ENCODE measurements at regions not wholly inside any gene's neighbourhood (a gene's known extent, or its start where the extent isn't known, plus 50 kb on each side); places are given as distances from the start of the nearest gene placed in this dataset.

GRCh38 chr14:99052467-99052866 is 219.5 kb downstream of the BCL11B start:
- Histone ChIP-seq H4K91ac (ENCODE audit: low read depth, low read length, poor library complexity) (no peak overlapping the region), H3K79me1 (ENCODE audit: low read depth, low read length) (no peaks in the 10 kb centered on the region), H4K8ac (ENCODE audit: low read depth, low read length) (no peak overlapping the region), H2BK15ac (ENCODE audit: low read length) (no peak overlapping the region), H2BK5ac (ENCODE audit: low read length) (no peak overlapping the region), H3K27ac (replicated peaks; ENCODE audit: low read length) (no peak overlapping the region), H3K27me3 (ENCODE audit: control insufficient read depth in 3 of 3, insufficient read depth in 3 of 3, low read depth in 1 of 3, low read length in 3 of 3) (no peaks in the 10 kb centered on the region), H3K4me1 (ENCODE audit: control insufficient read depth in 2 of 2, insufficient read depth in 1 of 2, low read depth in 1 of 2, low read length in 2 of 2) (peaks cover 0 to 5% of the 10 kb centered on the region in 2 donors), H3K14ac (ENCODE audit: low read length) (no peak overlapping the region), H3K18ac (ENCODE audit: low read length) (no peak overlapping the region), H3K9me3 (replicated peaks in 1 of 2; ENCODE audit: control insufficient read depth in 2 of 2, insufficient read depth in 1 of 2, low read depth in 1 of 2, low read length in 2 of 2) (no peaks in the 10 kb centered on the region), H2AK5ac (ENCODE audit: low read depth, low read length) (no peak overlapping the region), H3K4me2 (ENCODE audit: insufficient read depth, low read length, poor library complexity, severe bottlenecking) (no peak overlapping the region), H3K36me3 (replicated peaks in 1 of 2; ENCODE audit: control insufficient read depth in 2 of 2, insufficient read depth in 2 of 2, low read length in 2 of 2) (no peaks in the 10 kb centered on the region), H3K9ac (ENCODE audit: low read depth, low read length, poor library complexity) (no peak overlapping the region), H2BK12ac (ENCODE audit: low read length) (no peak overlapping the region), H3K4ac (ENCODE audit: low read length) (no peak overlapping the region), H3K23ac (ENCODE audit: low read depth, low read length, poor library complexity) (no peak overlapping the region), H2AFZ (ENCODE audit: low read length) (no peak overlapping the region), H3K4me3 (ENCODE audit: low read length in 2 of 2) (no peak overlapping the region), H2BK120ac (ENCODE audit: low read depth, low read length) (no peak overlapping the region)
- DNase-seq (ENCODE audit: low spot score) = no peak
- no CpG with 5 or more reads among the region's 2 CpGs for WGBS, 2 donors (ENCODE audit: extremely low coverage in 2 of 2, insufficient read length in 2 of 2, insufficient replicate concordance in 1 of 2)

DNA sequence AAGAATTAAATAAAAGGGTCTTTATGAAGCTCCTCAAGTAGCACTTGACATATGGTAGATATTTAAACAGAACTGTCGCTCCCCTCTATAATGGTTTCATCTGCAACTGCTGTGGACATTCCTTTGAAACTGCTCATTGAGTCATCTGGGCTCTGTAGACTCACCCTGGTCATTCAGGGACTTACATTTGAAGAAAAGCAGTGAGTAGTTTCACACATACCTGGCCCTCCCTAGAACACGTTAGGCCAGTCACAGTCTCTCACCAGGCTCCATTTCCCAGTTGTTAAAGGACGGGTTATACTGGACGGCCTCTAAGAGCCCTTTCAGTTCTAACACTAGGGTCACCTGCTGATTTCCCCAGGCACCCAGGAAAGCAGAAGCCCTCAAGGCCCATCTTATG is 217.0 kb downstream of the BCL11B start:
- Histone ChIP-seq H2BK12ac (ENCODE audit: low read length) (no peak overlapping the region), H3K4ac (ENCODE audit: low read length) (no peak overlapping the region), H2AK5ac (ENCODE audit: low read depth, low read length) (no peak overlapping the region), H3K4me2 (ENCODE audit: insufficient read depth, low read length, poor library complexity, severe bottlenecking) (no peak overlapping the region), H2BK5ac (ENCODE audit: low read length) (no peak overlapping the region), H2AFZ (ENCODE audit: low read length) (no peak overlapping the region), H2BK120ac (ENCODE audit: low read depth, low read length) (no peak overlapping the region), H3K27ac (replicated peaks; ENCODE audit: low read length) (no peak overlapping the region), H4K8ac (ENCODE audit: low read depth, low read length) (no peak overlapping the region), H3K23ac (ENCODE audit: low read depth, low read length, poor library complexity) (no peak overlapping the region), H3K14ac (ENCODE audit: low read length) (no peak overlapping the region), H3K4me3 (ENCODE audit: low read length in 2 of 2) (no peak overlapping the region), H3K79me1 (ENCODE audit: low read depth, low read length) (no peaks in the 10 kb centered on the region), H3K27me3 (ENCODE audit: control insufficient read depth in 3 of 3, insufficient read depth in 3 of 3, low read depth in 1 of 3, low read length in 3 of 3) (no peaks in the 10 kb centered on the region), H2BK15ac (ENCODE audit: low read length) (no peak overlapping the region), H3K4me1 (ENCODE audit: control insufficient read depth in 2 of 2, insufficient read depth in 1 of 2, low read depth in 1 of 2, low read length in 2 of 2) (no peaks in the 10 kb centered on the region), H4K91ac (ENCODE audit: low read depth, low read length, poor library complexity) (no peak overlapping the region), H3K9me3 (replicated peaks in 1 of 2; ENCODE audit: control insufficient read depth in 2 of 2, insufficient read depth in 1 of 2, low read depth in 1 of 2, low read length in 2 of 2) (no peaks in the 10 kb centered on the region), H3K9ac (ENCODE audit: low read depth, low read length, poor library complexity) (no peak overlapping the region), H3K36me3 (replicated peaks in 1 of 2; ENCODE audit: control insufficient read depth in 2 of 2, insufficient read depth in 2 of 2, low read length in 2 of 2) (no peaks in the 10 kb centered on the region), H3K18ac (ENCODE audit: low read length) (no peak overlapping the region)
- no peak for DNase-seq (ENCODE audit: low spot score)
- no CpG with 5 or more reads among the region's 4 CpGs for WGBS, 2 donors (ENCODE audit: extremely low coverage in 2 of 2, insufficient read length in 2 of 2, insufficient replicate concordance in 1 of 2)

GRCh38 chr14:99055816-99056215 is 216.2 kb downstream of the BCL11B start:
- DNase-seq (ENCODE audit: low spot score) = no peak
- no peak overlapping the region for H2BK5ac ChIP-seq (ENCODE audit: low read length)
- no peak overlapping the region for H3K9ac ChIP-seq (ENCODE audit: low read depth, low read length, poor library complexity)
- WGBS, 2 donors (ENCODE audit: extremely low coverage in 2 of 2, insufficient read length in 2 of 2, insufficient replicate concordance in 1 of 2) = no CpG with 5 or more reads among the region's 6 CpGs
- no peak overlapping the region for H2BK120ac ChIP-seq (ENCODE audit: low read depth, low read length)
- H2AK5ac ChIP-seq (ENCODE audit: low read depth, low read length) = no peak overlapping the region
- no peak overlapping the region for H3K14ac ChIP-seq (ENCODE audit: low read length)
- no peak overlapping the region for H4K8ac ChIP-seq (ENCODE audit: low read depth, low read length)
- H2BK15ac ChIP-seq (ENCODE audit: low read length) = no peak overlapping the region
- no peaks in the 10 kb centered on the region for H3K4me1 ChIP-seq (ENCODE audit: control insufficient read depth in 2 of 2, insufficient read depth in 1 of 2, low read depth in 1 of 2, low read length in 2 of 2)
- no peak overlapping the region for H3K4me3 ChIP-seq (ENCODE audit: low read length in 2 of 2)
- no peak overlapping the region for H3K4ac ChIP-seq (ENCODE audit: low read length)
- H3K23ac ChIP-seq (ENCODE audit: low read depth, low read length, poor library complexity) = no peak overlapping the region
- H3K36me3 ChIP-seq (replicated peaks in 1 of 2; ENCODE audit: control insufficient read depth in 2 of 2, insufficient read depth in 2 of 2, low read length in 2 of 2) = no peaks in the 10 kb centered on the region
- no peaks in the 10 kb centered on the region for H3K79me1 ChIP-seq (ENCODE audit: low read depth, low read length)
- H2AFZ ChIP-seq (ENCODE audit: low read length) = no peak overlapping the region
- H3K27me3 ChIP-seq (ENCODE audit: control insufficient read depth in 3 of 3, insufficient read depth in 3 of 3, low read depth in 1 of 3, low read length in 3 of 3) = no peaks in the 10 kb centered on the region
- H4K91ac ChIP-seq (ENCODE audit: low read depth, low read length, poor library complexity) = no peak overlapping the region
- no peak overlapping the region for H3K4me2 ChIP-seq (ENCODE audit: insufficient read depth, low read length, poor library complexity, severe bottlenecking)
- no peak overlapping the region for H2BK12ac ChIP-seq (ENCODE audit: low read length)
- peak overlapping the region; percentile 5 for H3K18ac ChIP-seq (ENCODE audit: low read length)
- H3K27ac ChIP-seq (replicated peaks; ENCODE audit: low read length) = no peak overlapping the region
- no peaks in the 10 kb centered on the region for H3K9me3 ChIP-seq (replicated peaks in 1 of 2; ENCODE audit: control insufficient read depth in 2 of 2, insufficient read depth in 1 of 2, low read depth in 1 of 2, low read length in 2 of 2)

GRCh38 chr14:99057576-99058083 is 214.4 kb downstream of the BCL11B start:
- Histone ChIP-seq H2AFZ (ENCODE audit: low read length) (no peak overlapping the region), H3K79me1 (ENCODE audit: low read depth, low read length) (no peaks in the 10 kb centered on the region), H2BK15ac (ENCODE audit: low read length) (no peak overlapping the region), H3K14ac (ENCODE audit: low read length) (no peak overlapping the region), H3K9ac (ENCODE audit: low read depth, low read length, poor library complexity) (no peak overlapping the region), H2BK120ac (ENCODE audit: low read depth, low read length) (no peak overlapping the region), H2AK5ac (ENCODE audit: low read depth, low read length) (peak overlapping the region; percentile 21), H3K9me3 (replicated peaks in 1 of 2; ENCODE audit: control insufficient read depth in 2 of 2, insufficient read depth in 1 of 2, low read depth in 1 of 2, low read length in 2 of 2) (no peaks in the 10 kb centered on the region), H3K27me3 (ENCODE audit: control insufficient read depth in 3 of 3, insufficient read depth in 3 of 3, low read depth in 1 of 3, low read length in 3 of 3) (no peaks in the 10 kb centered on the region), H2BK12ac (ENCODE audit: low read length) (no peak overlapping the region), H3K36me3 (replicated peaks in 1 of 2; ENCODE audit: control insufficient read depth in 2 of 2, insufficient read depth in 2 of 2, low read length in 2 of 2) (no peaks in the 10 kb centered on the region), H2BK5ac (ENCODE audit: low read length) (no peak overlapping the region), H3K23ac (ENCODE audit: low read depth, low read length, poor library complexity) (no peak overlapping the region), H3K4me3 (ENCODE audit: low read length in 2 of 2) (no peak overlapping the region), H3K4me2 (ENCODE audit: insufficient read depth, low read length, poor library complexity, severe bottlenecking) (no peak overlapping the region), H3K4me1 (ENCODE audit: control insufficient read depth in 2 of 2, insufficient read depth in 1 of 2, low read depth in 1 of 2, low read length in 2 of 2) (no peaks in the 10 kb centered on the region), H3K27ac (replicated peaks; ENCODE audit: low read length) (no peak overlapping the region), H4K8ac (ENCODE audit: low read depth, low read length) (no peak overlapping the region), H3K18ac (ENCODE audit: low read length) (peak overlapping the region; percentile 13), H4K91ac (ENCODE audit: low read depth, low read length, poor library complexity) (no peak overlapping the region), H3K4ac (ENCODE audit: low read length) (no peak overlapping the region)
- DNase-seq (ENCODE audit: low spot score) = no peak
- WGBS, 2 donors (ENCODE audit: extremely low coverage in 2 of 2, insufficient read length in 2 of 2, insufficient replicate concordance in 1 of 2) = no CpG with 5 or more reads among the region's 5 CpGs
